ENCODE measurements at regions not wholly inside any gene's neighbourhood (a gene's known extent, or its start where the extent isn't known, plus 50 kb on each side); places are given as distances from the start of the nearest gene placed in this dataset.

DNA sequence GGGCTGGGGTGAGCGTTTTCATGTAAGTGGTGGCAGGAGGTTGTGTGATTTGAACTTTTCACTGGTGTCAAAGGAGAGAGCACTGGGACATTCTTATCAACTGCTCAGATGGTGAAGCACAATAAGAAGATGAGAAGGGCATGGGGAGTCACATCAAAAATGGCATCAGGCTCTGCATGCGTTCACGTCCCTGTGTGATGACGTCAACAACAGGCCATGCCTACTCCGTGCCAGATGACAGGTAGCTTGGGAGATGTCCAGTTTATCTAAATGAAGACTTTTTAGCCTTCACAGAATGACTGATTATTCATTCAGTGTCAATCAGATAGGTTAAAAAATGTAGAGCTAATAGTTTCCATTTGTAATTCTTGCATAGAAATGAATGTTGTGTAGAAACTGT is 264.3 kb upstream of the POM121L12 start:
- no peaks in the 10 kb centered on the region for H3K4me1 ChIP-seq
- H3K27ac ChIP-seq: no peak overlapping the region
- TF ChIP-seq CTCF (IDR thresholded peaks at IDR 0.05): no peak
- 78 to 83% methylated on average over 5 of the region's 5 CpGs for WGBS, 2 donors
- DNase-seq (no peak), ATAC-seq (no peak)
- peaks cover 0 to 2% (median 0%) of the 10 kb centered on the region in 11 donors for H3K9me3 ChIP-seq
- intact Hi-C loops (cut with DNase I): no loop called here
- no peak overlapping the region for H3K4me3 ChIP-seq
- no peaks in the 10 kb centered on the region for H3K36me3 ChIP-seq
- H3K27me3 ChIP-seq: no peaks in the 10 kb centered on the region

DNA sequence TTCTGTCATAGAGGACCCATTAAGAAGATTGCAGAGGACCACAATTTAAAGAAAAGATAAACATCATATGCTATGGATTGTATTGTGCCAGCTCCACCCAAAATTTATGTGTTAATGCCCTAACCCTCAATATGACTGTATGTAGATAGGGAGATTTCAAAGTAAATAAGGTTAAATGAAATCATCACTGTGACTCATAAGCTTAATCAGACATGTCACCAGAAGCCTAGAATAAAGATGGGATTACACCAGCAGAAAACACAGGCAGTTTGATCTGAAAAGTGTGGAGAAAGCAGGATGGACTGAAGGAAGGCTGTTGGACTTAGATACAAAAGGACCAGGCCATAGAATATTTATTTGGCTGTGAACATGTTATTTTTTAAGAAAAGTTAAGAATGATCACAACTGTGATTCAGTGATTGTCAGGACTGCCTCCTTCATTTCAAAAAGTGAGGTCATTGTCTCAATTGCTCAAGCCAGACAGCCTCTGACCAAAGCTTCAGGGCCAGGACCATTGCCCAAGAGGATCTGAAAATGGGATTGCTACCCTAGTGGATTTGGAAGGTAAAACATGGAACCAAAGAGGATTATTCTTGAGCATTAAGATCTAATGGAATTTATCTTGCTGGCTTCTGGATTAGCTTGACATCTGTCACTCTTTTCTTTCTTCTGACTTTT is 270.8 kb upstream of the POM121L12 start:
- H3K27ac ChIP-seq: no peak overlapping the region
- ATAC-seq: peak in 1 of 8 donors; percentile 64
- no peaks in the 10 kb centered on the region for H3K27me3 ChIP-seq
- TF ChIP-seq CTCF (IDR thresholded peaks at IDR 0.05): no peak
- DNase-seq: no peak
- H3K4me1 ChIP-seq: no peaks in the 10 kb centered on the region
- H3K4me3 ChIP-seq: no peak overlapping the region
- H3K36me3 ChIP-seq: no peaks in the 10 kb centered on the region
- peaks cover 0 to 11% (median 0%) of the 10 kb centered on the region in 11 donors for H3K9me3 ChIP-seq
- intact Hi-C loops (cut with DNase I): no loop called here

GRCh38 chr7:52758356-52758755 is 277.1 kb upstream of the POM121L12 start:
- 54 to 57% methylated on average over 1 of the region's 1 CpG for WGBS, 2 donors
- intact Hi-C loops (cut with DNase I): no loop called here
- Histone ChIP-seq H3K9me3 (peaks cover 0 to 11% (median 0%) of the 10 kb centered on the region in 11 donors), H3K36me3 (no peaks in the 10 kb centered on the region), H3K4me1 (no peaks in the 10 kb centered on the region), H3K4me3 (no peak overlapping the region), H3K27me3 (no peaks in the 10 kb centered on the region), H3K27ac (no peak overlapping the region)
- ATAC-seq: peak in 7 of 8 donors; percentile 52 to 83 (median 75)
- TF ChIP-seq CTCF (IDR thresholded peaks at IDR 0.05): no peak
- DNase-seq: peak in 1 of 2 donors; percentile 4

- H3K36me3 ChIP-seq: no peaks in the 10 kb centered on the region
- no peak overlapping the region for H3K4me3 ChIP-seq
- H3K27ac ChIP-seq: no peak overlapping the region
- intact Hi-C loops (cut with DNase I): no loop called here
- ATAC-seq (no peak), DNase-seq (no peak)
- 91% methylated on average over 12 of the region's 12 CpGs for WGBS, 2 donors
- H3K9me3 ChIP-seq: peaks cover 0 to 4% (median 0%) of the 10 kb centered on the region in 11 donors
- no peaks in the 10 kb centered on the region for H3K27me3 ChIP-seq
- TF ChIP-seq CTCF (IDR thresholded peaks at IDR 0.05): no peak
- H3K4me1 ChIP-seq: no peaks in the 10 kb centered on the region
These were observed 281.6 kb upstream of the POM121L12 start for GRCh38 chr7:52753855-52754254.

Measured in heart right ventricle (tissue), 16 donors.